ENCODE measurements at regions not wholly inside any gene's neighbourhood (a gene's known extent, or its start where the extent isn't known, plus 50 kb on each side); places are given as distances from the start of the nearest gene placed in this dataset.

GRCh38 chr14:84782902-84783301 is 747.0 kb upstream of the FLRT2 start:
- DNase-seq = no peak

- DNase-seq = no peak
Observed at GRCh38 chr14:84783511-84783910, 746.4 kb upstream of the FLRT2 start.

- DNase-seq = no peak
Observed at GRCh38 chr14:84785996-84786395, 743.9 kb upstream of the FLRT2 start.

- no peak for DNase-seq
Observed at GRCh38 chr14:84789012-84789411, 740.9 kb upstream of the FLRT2 start.

GRCh38 chr14:84792722-84793410 is 737.1 kb upstream of the FLRT2 start:
- no peak for DNase-seq

GRCh38 chr14:84797326-84797725 is 732.6 kb upstream of the FLRT2 start:
- DNase-seq = no peak

GRCh38 chr14:84804468-84804867 is 725.5 kb upstream of the FLRT2 start:
- DNase-seq = no peak

GRCh38 chr14:84804895-84805294 is 725.0 kb upstream of the FLRT2 start:
- DNase-seq = no peak

GRCh38 chr14:84806181-84806580 is 723.8 kb upstream of the FLRT2 start:
- no peak for DNase-seq

- DNase-seq = no peak
Observed at GRCh38 chr14:84806622-84807021, 723.3 kb upstream of the FLRT2 start.

- no peak for DNase-seq
Observed at GRCh38 chr14:84807673-84808072, 722.3 kb upstream of the FLRT2 start.

- DNase-seq = no peak
Observed at GRCh38 chr14:84809158-84809557, 720.8 kb upstream of the FLRT2 start.

GRCh38 chr14:84814391-84814790 is 715.6 kb upstream of the FLRT2 start:
- DNase-seq = no peak

- DNase-seq = no peak
Observed at GRCh38 chr14:84819528-84819927, 710.4 kb upstream of the FLRT2 start.

GRCh38 chr14:84825481-84826251 is 704.3 kb upstream of the FLRT2 start:
- DNase-seq = no peak

GRCh38 chr14:84826294-84826693 is 703.6 kb upstream of the FLRT2 start:
- no peak for DNase-seq

GRCh38 chr14:84850595-84850994 is 679.3 kb upstream of the FLRT2 start:
- no peak for DNase-seq

GRCh38 chr14:84856751-84857534 is 673.0 kb upstream of the FLRT2 start:
- DNase-seq = no peak

- DNase-seq = no peak
Observed at GRCh38 chr14:84857571-84857970, 672.4 kb upstream of the FLRT2 start.

GRCh38 chr14:84859116-84859515 is 670.8 kb upstream of the FLRT2 start:
- no peak for DNase-seq

- DNase-seq = no peak
Observed at GRCh38 chr14:84864548-84865271, 665.2 kb upstream of the FLRT2 start.

GRCh38 chr14:84871734-84872133 is 658.2 kb upstream of the FLRT2 start:
- no peak for DNase-seq

GRCh38 chr14:84874436-84874835 is 655.5 kb upstream of the FLRT2 start:
- DNase-seq = peak; percentile 63

Measured in NCI-H345 (cell line).